SK-N-SH (cell line): ENCODE measurements at regions not wholly inside any gene's neighbourhood (a gene's known extent, or its start where the extent isn't known, plus 50 kb on each side); places are given as distances from the start of the nearest gene placed in this dataset.

ENCODE experiments used
- CTCF ChIA-PET: fragments of 300-600, 350-600 bp; formaldehyde crosslinking; extraction: SDS; loops from one replicate; lab custom pipeline; 2021; lab: Yijun Ruan, JAX
- POLR2A ChIA-PET: fragments of 350-600 bp; sonication (Branson Sonifier 250); formaldehyde crosslinking; extraction: SDS; loops from one replicate; lab custom pipeline; 2020; ENCODE audit warnings: antibody characterized with exemption, inconsistent platforms; lab: Yijun Ruan, JAX
- DNase-seq: peaks from one replicate; pipeline ENCODE4 v3.0.0; 2012
- H2AFZ ChIP-seq: fragments of 200-600 bp; sonication (generic); 2 replicates; pipeline ENCODE4 v1.8.1; 2016; ENCODE audit warnings: antibody characterized with exemption, mild to moderate bottlenecking, low read depth
- H3F3A ChIP-seq: fragments of 200-600 bp; sonication (generic); replicated peaks from 2 replicates; pipeline ENCODE3; 2016; ENCODE audit warnings: antibody characterized with exemption, mild to moderate bottlenecking; ENCODE audit not compliant: insufficient read depth
- H3K27ac ChIP-seq, 2 experiments: fragments of 200-500 bp in 1 of 2; fragments of 200-600 bp in 1 of 2; sonication (Bioruptor generic) in 1 of 2; sonication (generic), shearing (Covaris generic) in 1 of 2; 2 replicates each; pipeline versions ENCODE4 v1.5.1 to v1.6.1; 2014 to 2016; ENCODE audit warnings: low read depth in 2 of 2, inconsistent platforms in 1 of 2, low read length in 1 of 2, mild to moderate bottlenecking in 1 of 2, mixed read lengths in 1 of 2
- H3K27me3 ChIP-seq: fragments of 200-600 bp; sonication (generic), shearing (Covaris generic); 2 replicates; pipeline ENCODE4 v1.6.1; 2016; ENCODE audit warnings: mixed run types; ENCODE audit not compliant: insufficient read depth
- H3K36me3 ChIP-seq, 2 experiments: fragments of 200-500 bp in 1 of 2; fragments of 200-600 bp in 1 of 2; sonication (Bioruptor generic) in 1 of 2; sonication (generic) in 1 of 2; replicated peaks in 1 of 2; 2 replicates each; pipeline versions ENCODE3 to v1.5.1; 2014 to 2016; ENCODE audit warnings: low read length in 1 of 2, mild to moderate bottlenecking in 1 of 2; ENCODE audit not compliant: insufficient read depth in 2 of 2, control insufficient read depth in 1 of 2
- H3K4me1 ChIP-seq, 2 experiments: fragments of 200-500 bp in 1 of 2; fragments of 200-600 bp in 1 of 2; sonication (Bioruptor generic) in 1 of 2; sonication (generic), shearing (Covaris generic) in 1 of 2; 2 replicates each; pipeline versions ENCODE4 v1.5.1 to v1.6.1; 2014 to 2016; ENCODE audit warnings: low read depth in 1 of 2, low read length in 1 of 2, mixed run types in 1 of 2; ENCODE audit not compliant: insufficient read depth in 2 of 2, control insufficient read depth in 1 of 2
- H3K4me2 ChIP-seq: fragments of 200-600 bp; sonication (generic), shearing (Covaris generic); 2 replicates; pipeline ENCODE4 v1.6.1; 2017; ENCODE audit warnings: mixed run types
- H3K4me3 ChIP-seq, 2 experiments: fragments of 200-500 bp in 1 of 2; fragments of 200-600 bp in 1 of 2; sonication (Bioruptor generic) in 1 of 2; sonication (generic), shearing (Covaris generic) in 1 of 2; 2 replicates each; pipeline versions ENCODE4 v1.5.1 to v1.8.1; 2014 to 2016; ENCODE audit warnings: low read depth in 2 of 2, inconsistent platforms in 1 of 2, low read length in 1 of 2, mild to moderate bottlenecking in 1 of 2, mixed read lengths in 1 of 2, moderate library complexity in 1 of 2
- H3K79me2 ChIP-seq: fragments of 200-600 bp; sonication (generic); 2 replicates; pipeline ENCODE4 v1.8.1; 2017; ENCODE audit warnings: mild to moderate bottlenecking; ENCODE audit not compliant: insufficient read depth
- H3K9ac ChIP-seq: fragments of 200-600 bp; sonication (generic); 2 replicates; pipeline ENCODE4 v1.6.1; 2017; ENCODE audit warnings: mixed run types
- H3K9me2 ChIP-seq: fragments of 200-600 bp; sonication (generic); 2 replicates; pipeline ENCODE4 v1.6.1; 2017; ENCODE audit warnings: mixed run types
- H3K9me3 ChIP-seq: fragments of 200-600 bp; sonication (generic); 2 replicates; pipeline ENCODE4 v1.6.1; 2017; ENCODE audit warnings: mixed run types, mild to moderate bottlenecking, moderate library complexity
- H4K20me1 ChIP-seq: fragments of 200-600 bp; sonication (generic); 2 replicates; pipeline ENCODE4 v1.6.1; 2017; ENCODE audit warnings: mild to moderate bottlenecking, mixed run types; ENCODE audit not compliant: insufficient read depth
- EP300 ChIP-seq, 2 experiments: IDR thresholded peaks; 2 replicates each; pipeline versions ENCODE4 v1.4.0 to v1.6.1; 2012; ENCODE audit warnings: borderline replicate concordance in 1 of 2, low read depth in 1 of 2, low read length in 1 of 2
- EZH2phosphoT487 ChIP-seq: fragments of 200-600 bp; sonication (generic); IDR thresholded peaks from 2 replicates; pipeline ENCODE4 v1.6.1; 2017; ENCODE audit warnings: low read depth, mixed run types, mild to moderate bottlenecking, antibody characterized with exemption, moderate library complexity, borderline replicate concordance
- FOXM1 ChIP-seq: IDR thresholded peaks from 2 replicates; pipeline ENCODE4 v1.4.0; 2012; ENCODE audit warnings: low read depth, mild to moderate bottlenecking
- GABPA ChIP-seq: IDR thresholded peaks from 2 replicates; pipeline ENCODE4 v1.4.0; 2012; ENCODE audit warnings: low read depth, mild to moderate bottlenecking
- GATA2 ChIP-seq: sonication (generic); formaldehyde crosslinking; IDR thresholded peaks from 2 replicates; pipeline ENCODE4 v1.5.0; 2020; ENCODE audit warnings: mild to moderate bottlenecking, missing genetic modification reagents
- IRF3 ChIP-seq: fragments of 150-350 bp; IDR thresholded peaks from 2 replicates; pipeline ENCODE4 v1.6.1; 2016; ENCODE audit warnings: mild to moderate bottlenecking, low read depth, low read length
- MAX ChIP-seq: IDR thresholded peaks from 2 replicates; pipeline ENCODE4 v1.4.0; 2012; ENCODE audit warnings: low read depth
- MEF2A ChIP-seq: IDR thresholded peaks from 2 replicates; pipeline ENCODE4 v1.4.0; 2012; ENCODE audit warnings: low read depth, borderline replicate concordance
- NFIC ChIP-seq: IDR thresholded peaks from 2 replicates; pipeline ENCODE4 v1.4.0; 2012; ENCODE audit warnings: borderline replicate concordance
- NRF1 ChIP-seq: IDR thresholded peaks from 2 replicates; pipeline ENCODE4 v1.6.1; 2012; ENCODE audit warnings: low read depth, mild to moderate bottlenecking, low read length
- PBX3 ChIP-seq: IDR thresholded peaks from 2 replicates; pipeline ENCODE4; 2012
- POLR2AphosphoS5 ChIP-seq: IDR thresholded peaks from 2 replicates; pipeline ENCODE4 v1.6.1; 2012; ENCODE audit warnings: low read depth, low read length
- RAD21 ChIP-seq: IDR thresholded peaks from 2 replicates; pipeline ENCODE4 v1.6.1; 2012; ENCODE audit warnings: mild to moderate bottlenecking, low read length
- RCOR1 ChIP-seq: fragments of 150-350 bp; IDR thresholded peaks from 2 replicates; pipeline ENCODE4 v1.6.1; 2017; ENCODE audit warnings: antibody characterized with exemption, low read length
- REST ChIP-seq: IDR thresholded peaks from 2 replicates; pipeline ENCODE4 v1.6.1; 2012; ENCODE audit warnings: mild to moderate bottlenecking, low read depth, low read length, moderate library complexity
- RFX5 ChIP-seq: IDR thresholded peaks from 2 replicates; pipeline ENCODE4 v1.6.1; 2012; ENCODE audit warnings: mild to moderate bottlenecking, improper control_type of control experiment, low read length
- SMC3 ChIP-seq: IDR thresholded peaks from 2 replicates; pipeline ENCODE4 v1.6.1; 2012; ENCODE audit warnings: low read depth, low read length, improper control_type of control experiment
- TAF1 ChIP-seq: IDR thresholded peaks from 2 replicates; pipeline ENCODE4 v1.6.1; 2012; ENCODE audit warnings: low read depth, mild to moderate bottlenecking, low read length, moderate library complexity, borderline replicate concordance
- TEAD4 ChIP-seq: IDR thresholded peaks from 2 replicates; pipeline ENCODE4 v1.4.0; 2012; ENCODE audit warnings: mild to moderate bottlenecking, borderline replicate concordance; ENCODE audit not compliant: insufficient read depth
- USF1 ChIP-seq: IDR thresholded peaks from 2 replicates; pipeline ENCODE4 v1.4.0; 2012; ENCODE audit warnings: low read depth, borderline replicate concordance
- WGBS: methylation state at CpG from one replicate; pipeline ENCODE4 v1.1.6; 2017; ENCODE audit warnings: low lambda C conversion rate; 5-methylcytosine and 5-hydroxymethylcytosine counted together

- no peak for TF ChIP-seq SMC3
Observed at GRCh38 chr2:234787114-234787513, 164.7 kb upstream of the SH3BP4 start (continued).

GRCh38 chr2:234773764-234774409 lies 177.9 kb upstream of the SH3BP4 start:
- no peaks in the 10 kb centered on the region for H3F3A ChIP-seq
- no peaks in the 10 kb centered on the region for H3K9me3 ChIP-seq
- H4K20me1 ChIP-seq: no peaks in the 10 kb centered on the region
- 85% methylated on average over 5 of the region's 5 CpGs for WGBS
- no peak overlapping the region for H3K4me3 ChIP-seq
- H3K27me3 ChIP-seq: no peaks in the 10 kb centered on the region
- CTCF ChIA-PET: interaction anchor here (1.0 kb wide), 1 partner anchor 15 kb away, joined by 3 read pairs; no protein-coding TSS in a partner anchor
- H3K36me3 ChIP-seq: no peaks in the 10 kb centered on the region
- TF ChIP-seq POLR2AphosphoS5 (no peak), RCOR1 (no peak), RFX5 (no peak), MAX (no peak), TAF1 (no peak), SMC3 (no peak), GATA2 (CRISPR knock-in tag) (no peak), FOXM1 (no peak), RAD21 (no peak), EZH2phosphoT487 (no peak), REST (no peak), PBX3 (no peak), NFIC (no peak), IRF3 (no peak), USF1 (no peak), MEF2A (no peak), GABPA (no peak), NRF1 (no peak), EP300 (IDR thresholded peaks at IDR 0.05; ENCODE audit: borderline replicate concordance in 1 of 2, low read depth in 1 of 2, low read length in 1 of 2) (no peak), TEAD4 (no peak)
- no peaks in the 10 kb centered on the region for H3K9me2 ChIP-seq
- no peaks in the 10 kb centered on the region for H3K79me2 ChIP-seq
- no peak overlapping the region for H3K9ac ChIP-seq
- POLR2A ChIA-PET: no interaction called here
- no peak overlapping the region for H3K4me2 ChIP-seq
- H3K27ac ChIP-seq: no peak overlapping the region
- no peak overlapping the region for H2AFZ ChIP-seq
- peaks cover 0 to 9% of the 10 kb centered on the region in 2 experiments; a peak in 2 of 4 replicates for H3K4me1 ChIP-seq
- DNase-seq: no peak
